ENCODE measurements at regions not wholly inside any gene's neighbourhood (a gene's known extent, or its start where the extent isn't known, plus 50 kb on each side); places are given as distances from the start of the nearest gene placed in this dataset.
A peak's percentile ranks its signal among the peaks of the same experiment; 100 is the strongest.

DNA sequence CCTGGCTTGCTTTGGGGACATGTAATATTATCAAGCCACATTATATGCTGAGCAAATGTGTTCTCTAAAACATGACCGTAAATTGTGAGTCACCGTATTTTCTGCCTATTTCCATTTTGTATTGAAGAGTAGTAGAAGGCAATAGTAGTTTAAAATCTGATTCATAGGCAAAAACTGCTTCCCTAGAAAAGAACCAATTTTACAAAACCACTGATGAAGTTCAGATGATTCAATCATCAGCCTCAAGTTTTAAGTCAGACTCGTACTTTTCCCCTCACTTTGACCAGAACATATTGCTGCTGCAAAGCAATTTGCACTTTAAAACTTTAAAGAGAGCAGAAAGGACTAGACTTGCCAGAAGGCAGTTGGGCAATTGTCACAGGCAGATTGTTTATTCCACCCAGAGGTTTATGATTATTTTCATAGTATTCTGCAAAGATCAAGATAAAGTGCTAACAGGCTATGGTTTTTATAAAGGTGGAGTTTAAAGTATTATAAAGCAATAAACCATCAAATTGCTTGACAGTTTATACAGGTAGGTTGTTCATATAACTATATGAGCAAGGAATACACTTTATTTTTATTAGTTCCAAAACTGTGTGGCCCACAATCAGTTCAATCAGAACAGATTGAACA, 168.2 kb downstream of the ETV1 start:
- Histone ChIP-seq H3K4me1 (no peaks in the 10 kb centered on the region), H3K9ac (no peak overlapping the region), H3K4me3 (no peak overlapping the region), H3K4me2 (no peak overlapping the region), H3K9me3 (no peaks in the 10 kb centered on the region), H3K27me3 (no peaks in the 10 kb centered on the region), H3K36me3 (no peaks in the 10 kb centered on the region), H4K20me1 (no peaks in the 10 kb centered on the region), H3K27ac (no peak overlapping the region)
- TF ChIP-seq Cebpa-rat (IDR thresholded peaks at IDR 0.05): no peak

- no peak overlapping the region for H3K4me2 ChIP-seq
- H3K27me3 ChIP-seq: no peaks in the 10 kb centered on the region
- no peaks in the 10 kb centered on the region for H4K20me1 ChIP-seq
Measured at GRCh38 chr7:13822678-13823077, 166.8 kb downstream of the ETV1 start.

GRCh38 chr7:13826752-13827151, 162.7 kb downstream of the ETV1 start:
- no peaks in the 10 kb centered on the region for H3K9me3 ChIP-seq
- no peak overlapping the region for H3K9ac ChIP-seq
- no peak overlapping the region for H3K4me3 ChIP-seq
- TF ChIP-seq Cebpa-rat (IDR thresholded peaks at IDR 0.05): no peak
- H3K27me3 ChIP-seq: no peaks in the 10 kb centered on the region
- no peaks in the 10 kb centered on the region for H4K20me1 ChIP-seq
- H3K36me3 ChIP-seq: no peaks in the 10 kb centered on the region
- H3K27ac ChIP-seq: no peak overlapping the region
- H3K4me1 ChIP-seq: peaks cover 10% of the 10 kb centered on the region
- H3K4me2 ChIP-seq: no peak overlapping the region

More at GRCh38 chr7:13822678-13823077, 166.8 kb downstream of the ETV1 start:
- TF ChIP-seq Cebpa-rat (IDR thresholded peaks at IDR 0.05): no peak
- H3K4me3 ChIP-seq: no peak overlapping the region
- no peaks in the 10 kb centered on the region for H3K4me1 ChIP-seq
- no peaks in the 10 kb centered on the region for H3K9me3 ChIP-seq
- H3K36me3 ChIP-seq: no peaks in the 10 kb centered on the region
- no peak overlapping the region for H3K9ac ChIP-seq
- H3K27ac ChIP-seq: no peak overlapping the region

DNA sequence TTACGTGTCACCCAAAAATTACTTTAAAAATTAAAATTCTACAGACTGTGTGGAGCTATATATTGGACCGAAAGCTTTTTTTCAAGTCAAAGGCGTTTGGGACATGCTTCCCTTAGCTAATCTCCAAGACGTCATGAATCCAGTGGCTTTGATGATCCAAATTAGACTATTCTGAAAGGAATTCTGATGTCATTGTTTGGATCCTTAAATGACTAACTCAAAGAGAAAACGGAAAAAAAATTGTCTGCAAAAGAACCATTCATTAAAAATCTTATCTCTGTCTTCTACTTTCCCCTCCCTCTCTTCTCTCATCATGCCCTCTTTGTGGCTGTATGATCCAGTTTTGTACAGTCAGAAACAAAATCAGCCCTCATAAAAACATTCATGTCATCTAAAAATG, 161.8 kb downstream of the ETV1 start:
- Histone ChIP-seq H4K20me1 (no peaks in the 10 kb centered on the region), H3K4me1 (peaks cover 10% of the 10 kb centered on the region), H3K36me3 (no peaks in the 10 kb centered on the region), H3K27me3 (no peaks in the 10 kb centered on the region), H3K4me3 (no peak overlapping the region), H3K9me3 (no peaks in the 10 kb centered on the region), H3K27ac (no peak overlapping the region), H3K4me2 (no peak overlapping the region), H3K9ac (no peak overlapping the region)
- no peak for TF ChIP-seq Cebpa-rat (IDR thresholded peaks at IDR 0.05)

GRCh38 chr7:13829231-13829630, 160.2 kb downstream of the ETV1 start:
- no peak overlapping the region for H3K9ac ChIP-seq
- H3K36me3 ChIP-seq: no peaks in the 10 kb centered on the region
- no peak overlapping the region for H3K4me2 ChIP-seq

GRCh38 chr7:13829914-13830900, 159.3 kb downstream of the ETV1 start:
- Histone ChIP-seq H3K27me3 (no peaks in the 10 kb centered on the region), H3K9ac (no peak overlapping the region), H3K4me3 (no peak overlapping the region), H4K20me1 (no peaks in the 10 kb centered on the region), H3K27ac (no peak overlapping the region), H3K4me1 (peaks cover 10% of the 10 kb centered on the region), H3K9me3 (no peaks in the 10 kb centered on the region), H3K4me2 (peak overlapping the region; percentile 50), H3K36me3 (no peaks in the 10 kb centered on the region)
- TF ChIP-seq Cebpa-rat (IDR thresholded peaks at IDR 0.05): no peak

More at GRCh38 chr7:13829231-13829630, 160.2 kb downstream of the ETV1 start:
- H4K20me1 ChIP-seq: no peaks in the 10 kb centered on the region
- H3K9me3 ChIP-seq: no peaks in the 10 kb centered on the region
- TF ChIP-seq Cebpa-rat (IDR thresholded peaks at IDR 0.05): no peak
- no peak overlapping the region for H3K27ac ChIP-seq
- no peak overlapping the region for H3K4me3 ChIP-seq
- peaks cover 10% of the 10 kb centered on the region for H3K4me1 ChIP-seq
- no peaks in the 10 kb centered on the region for H3K27me3 ChIP-seq

DNA sequence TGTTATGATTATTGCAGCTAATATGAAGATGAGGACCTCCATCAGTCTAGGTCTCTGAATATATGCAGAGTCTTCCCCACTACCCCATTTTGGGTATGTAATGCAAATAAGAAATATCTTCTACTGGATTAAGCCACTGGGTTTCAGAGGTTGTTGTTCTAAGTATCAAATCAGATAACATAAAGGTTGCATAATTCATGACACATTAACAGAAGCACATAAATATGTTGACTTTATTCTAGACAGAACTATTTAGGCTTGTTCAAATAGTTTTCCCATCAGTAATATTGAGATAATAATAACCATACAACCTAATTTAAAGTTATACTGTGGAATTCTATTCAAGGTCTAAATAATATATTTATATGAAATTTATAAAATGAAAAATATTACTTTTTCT, 157.1 kb downstream of the ETV1 start:
- Histone ChIP-seq H3K4me1 (peaks cover 10% of the 10 kb centered on the region), H3K27me3 (no peaks in the 10 kb centered on the region), H3K27ac (no peak overlapping the region), H4K20me1 (no peaks in the 10 kb centered on the region), H3K9me3 (no peaks in the 10 kb centered on the region), H3K4me3 (no peak overlapping the region), H3K4me2 (no peak overlapping the region), H3K9ac (no peak overlapping the region), H3K36me3 (no peaks in the 10 kb centered on the region)
- TF ChIP-seq Cebpa-rat (IDR thresholded peaks at IDR 0.05): no peak

DNA sequence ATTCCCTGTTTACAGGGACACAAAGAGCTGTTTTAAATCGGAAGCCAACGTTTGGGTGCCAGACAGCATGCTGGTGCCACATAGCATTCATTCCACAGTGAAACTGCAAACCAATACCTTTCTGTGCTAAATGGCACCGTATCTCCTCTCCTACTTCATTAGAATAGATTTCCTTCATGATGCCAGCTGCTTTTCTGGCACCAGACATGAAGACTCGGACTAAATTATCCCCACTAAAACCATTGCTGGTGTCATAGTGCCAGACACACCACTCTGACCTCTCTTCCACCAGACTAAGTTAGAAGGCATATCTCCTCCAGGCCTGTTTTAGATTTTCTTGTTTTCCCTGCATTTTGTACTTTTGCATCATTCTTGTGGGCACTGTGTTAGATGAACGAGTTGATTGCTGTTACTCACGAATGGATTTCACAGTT, 155.1 kb downstream of the ETV1 start:
- H3K27ac ChIP-seq: no peak overlapping the region
- no peak overlapping the region for H3K4me3 ChIP-seq
- no peaks in the 10 kb centered on the region for H3K9me3 ChIP-seq
- peaks cover 10% of the 10 kb centered on the region for H3K4me1 ChIP-seq
- no peaks in the 10 kb centered on the region for H3K36me3 ChIP-seq
- no peak overlapping the region for H3K9ac ChIP-seq
- TF ChIP-seq Cebpa-rat (IDR thresholded peaks at IDR 0.05): no peak
- H3K27me3 ChIP-seq: no peaks in the 10 kb centered on the region
- H4K20me1 ChIP-seq: no peaks in the 10 kb centered on the region
- no peak overlapping the region for H3K4me2 ChIP-seq

GRCh38 chr7:13835442-13835841, 154.0 kb downstream of the ETV1 start:
- TF ChIP-seq Cebpa-rat (IDR thresholded peaks at IDR 0.05): no peak
- Histone ChIP-seq H3K9ac (no peak overlapping the region), H3K4me1 (peaks cover 2% of the 10 kb centered on the region; the same call in 1 of the 2 replicates), H3K27me3 (no peaks in the 10 kb centered on the region), H3K9me3 (no peaks in the 10 kb centered on the region), H3K27ac (no peak overlapping the region), H4K20me1 (no peaks in the 10 kb centered on the region), H3K36me3 (no peaks in the 10 kb centered on the region), H3K4me2 (no peak overlapping the region), H3K4me3 (no peak overlapping the region)

GRCh38 chr7:13839063-13839462, 150.4 kb downstream of the ETV1 start:
- H3K9me3 ChIP-seq: no peaks in the 10 kb centered on the region
- H3K27me3 ChIP-seq: no peaks in the 10 kb centered on the region
- H3K4me3 ChIP-seq: no peak overlapping the region
- no peaks in the 10 kb centered on the region for H4K20me1 ChIP-seq
- TF ChIP-seq Cebpa-rat (IDR thresholded peaks at IDR 0.05): no peak
- no peak overlapping the region for H3K9ac ChIP-seq
- H3K4me1 ChIP-seq: no peaks in the 10 kb centered on the region
- no peaks in the 10 kb centered on the region for H3K36me3 ChIP-seq
- H3K4me2 ChIP-seq: no peak overlapping the region
- no peak overlapping the region for H3K27ac ChIP-seq

All from BLaER1 (cell line).